GM12891 (cell line): ENCODE measurements at regions not wholly inside any gene's neighbourhood (a gene's known extent, or its start where the extent isn't known, plus 50 kb on each side); places are given as distances from the start of the nearest gene placed in this dataset.

Source experiments
- PAX5 ChIP-seq: IDR thresholded peaks from 2 replicates; pipeline ENCODE4 v1.6.1; 2011; ENCODE audit warnings: low read length, moderate library complexity, mild to moderate bottlenecking; ENCODE audit not compliant: insufficient read depth, severe bottlenecking
- POLR2A ChIP-seq: IDR thresholded peaks from 2 replicates; pipeline ENCODE4 v1.6.1; 2011; ENCODE audit warnings: low read depth, low read length, control low read depth
- POLR2AphosphoS5 ChIP-seq: IDR thresholded peaks from 2 replicates; pipeline ENCODE4 v1.6.1; 2011; ENCODE audit warnings: low read depth, low read length, control low read depth
- TAF1 ChIP-seq: IDR thresholded peaks from 2 replicates; pipeline ENCODE4 v1.6.1; 2011; ENCODE audit warnings: low read depth, low read length, control low read depth

DNA sequence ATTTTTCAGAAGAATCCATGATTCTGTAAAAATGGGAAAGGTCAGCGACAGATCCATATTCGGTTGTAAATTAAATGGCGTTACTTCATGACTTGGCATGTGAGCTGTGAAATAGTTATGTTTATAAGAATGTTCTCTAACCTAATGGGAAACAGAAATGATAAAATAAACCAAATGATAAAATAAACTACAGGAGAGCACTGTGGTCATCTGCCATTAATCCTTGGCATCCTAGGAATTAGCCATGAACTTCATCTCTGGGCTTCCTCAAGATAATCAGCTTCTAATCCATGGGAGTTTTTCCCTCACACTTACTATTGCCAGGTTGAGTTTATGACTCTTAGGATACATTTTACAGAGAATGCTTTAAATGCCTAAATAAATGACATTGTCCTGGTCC is 94.6 kb upstream of the SLC30A5 start:
- TF ChIP-seq POLR2AphosphoS5: no peak
- TF ChIP-seq TAF1: no peak
- no peak for TF ChIP-seq POLR2A
- TF ChIP-seq PAX5: no peak
